HS-5 (cell line): ENCODE measurements at regions not wholly inside any gene's neighbourhood (a gene's known extent, or its start where the extent isn't known, plus 50 kb on each side); places are given as distances from the start of the nearest gene placed in this dataset.
A peak's percentile ranks its signal among the peaks of the same experiment; 100 is the strongest.

Source experiments
- DNase-seq: peaks from one replicate; pipeline ENCODE4 v3.0.0-alpha.2; 2012; ENCODE audit warnings: low read depth

- no peak for DNase-seq
These were observed 713.8 kb upstream of the FANCL start for GRCh38 chr2:58954880-58955385.

- no peak for DNase-seq
These were observed 710.6 kb upstream of the FANCL start for GRCh38 chr2:58951722-58952121.

GRCh38 chr2:58950795-58951462, 709.8 kb upstream of the FANCL start:
- DNase-seq = no peak

- no peak for DNase-seq
These were observed 698.3 kb upstream of the FANCL start for GRCh38 chr2:58939388-58939787.

GRCh38 chr2:58938988-58939387, 697.9 kb upstream of the FANCL start:
- DNase-seq = no peak

GRCh38 chr2:58932801-58933200, 691.7 kb upstream of the FANCL start:
- DNase-seq = no peak

GRCh38 chr2:58930537-58930936, 689.4 kb upstream of the FANCL start:
- no peak for DNase-seq

DNA sequence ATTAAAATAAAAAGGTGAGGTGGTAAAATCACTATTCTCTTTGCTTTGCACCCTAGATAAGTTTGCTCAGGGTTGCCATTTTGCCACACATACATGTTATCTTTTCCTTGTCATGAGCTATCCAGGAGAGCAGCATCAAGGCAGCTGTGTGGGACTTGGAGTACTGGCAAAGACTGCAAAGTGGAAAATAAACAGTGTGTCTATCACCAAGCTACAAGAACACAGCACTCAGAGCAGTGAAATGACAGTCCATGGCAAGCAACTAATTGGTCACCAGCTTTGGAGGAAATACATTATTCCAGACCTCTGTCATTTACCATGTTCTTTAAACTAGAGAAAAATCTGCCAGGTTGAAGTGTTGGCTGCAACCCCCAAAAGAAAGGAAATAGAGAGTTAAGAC, 687.8 kb upstream of the FANCL start:
- no peak for DNase-seq

DNA sequence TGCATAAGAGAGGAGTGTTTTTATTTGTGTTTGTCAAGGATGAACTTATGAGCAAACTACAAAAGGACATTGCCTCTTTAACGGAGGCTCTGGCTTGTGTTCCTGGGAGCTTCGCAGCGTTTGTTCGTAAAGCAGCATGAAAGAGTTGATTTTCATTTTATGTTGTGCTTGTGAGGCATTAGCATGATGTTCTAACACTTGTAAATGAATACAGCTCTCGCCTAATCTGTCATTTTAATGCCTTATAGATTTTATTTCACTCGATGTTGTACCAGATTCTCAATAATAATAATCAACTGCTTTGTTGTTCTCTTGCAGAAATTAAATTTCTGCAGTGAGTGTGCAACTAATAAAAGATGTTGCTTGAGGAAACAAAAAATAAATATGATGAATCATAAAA, 687.3 kb upstream of the FANCL start:
- DNase-seq = no peak

DNA sequence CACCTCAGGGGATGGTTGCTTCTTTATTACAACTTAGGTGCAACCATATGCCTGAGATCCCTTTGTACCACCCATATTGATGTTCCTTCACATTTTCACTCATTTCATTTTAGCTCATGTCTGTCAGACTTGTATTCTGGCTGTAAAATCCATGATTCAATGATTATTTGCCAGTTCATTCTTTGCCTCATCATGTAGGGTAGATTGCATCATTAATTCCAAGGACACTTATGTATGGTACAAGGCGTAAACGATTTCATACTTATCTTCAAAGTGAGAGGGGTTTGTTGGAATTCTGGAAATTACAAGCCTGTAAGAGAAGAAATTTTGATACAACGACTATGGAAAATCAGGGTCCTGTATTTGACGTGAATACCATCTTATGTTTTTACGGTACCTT, 685.0 kb upstream of the FANCL start:
- no peak for DNase-seq

- no peak for DNase-seq
These were observed 684.6 kb upstream of the FANCL start for GRCh38 chr2:58925676-58926081.

DNA sequence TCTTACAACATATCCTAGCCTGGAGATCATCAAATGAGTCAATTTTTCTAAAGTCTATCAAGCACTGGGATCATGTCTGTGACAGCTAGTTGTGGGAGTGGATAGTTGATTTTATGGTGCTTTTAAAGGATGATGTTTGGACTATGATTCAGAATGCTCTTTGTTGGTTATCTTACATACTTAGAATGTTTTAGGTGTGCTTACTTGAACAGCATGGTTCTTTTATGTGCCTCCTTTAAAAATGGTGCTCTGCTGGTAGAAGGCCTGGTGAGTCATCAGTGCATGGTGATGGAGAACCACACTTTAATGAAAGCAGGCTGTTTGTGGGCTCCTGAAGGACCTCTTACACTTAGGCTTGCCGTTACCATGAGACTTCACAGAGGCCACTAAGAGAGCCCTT, 682.7 kb upstream of the FANCL start:
- DNase-seq = peak; percentile 78

DNA sequence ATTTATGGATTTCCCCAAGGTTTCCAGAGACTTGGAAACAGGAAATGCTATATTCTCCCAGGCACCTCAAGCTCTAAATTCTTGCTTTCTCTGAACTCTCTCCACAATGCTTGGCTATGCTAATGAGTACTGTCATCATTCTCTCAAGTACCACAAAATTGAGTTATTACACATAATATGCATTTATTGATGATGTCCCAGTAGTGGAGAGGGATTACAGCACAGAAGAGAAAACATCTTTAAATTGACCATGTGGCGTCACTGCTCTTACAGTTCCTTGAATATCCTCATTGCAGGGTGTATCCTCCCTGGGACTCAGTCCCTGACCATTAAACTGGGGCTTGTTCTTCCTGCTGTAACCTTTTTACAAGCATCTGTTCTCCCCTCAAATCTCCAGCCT, 681.1 kb upstream of the FANCL start:
- DNase-seq = no peak

DNA sequence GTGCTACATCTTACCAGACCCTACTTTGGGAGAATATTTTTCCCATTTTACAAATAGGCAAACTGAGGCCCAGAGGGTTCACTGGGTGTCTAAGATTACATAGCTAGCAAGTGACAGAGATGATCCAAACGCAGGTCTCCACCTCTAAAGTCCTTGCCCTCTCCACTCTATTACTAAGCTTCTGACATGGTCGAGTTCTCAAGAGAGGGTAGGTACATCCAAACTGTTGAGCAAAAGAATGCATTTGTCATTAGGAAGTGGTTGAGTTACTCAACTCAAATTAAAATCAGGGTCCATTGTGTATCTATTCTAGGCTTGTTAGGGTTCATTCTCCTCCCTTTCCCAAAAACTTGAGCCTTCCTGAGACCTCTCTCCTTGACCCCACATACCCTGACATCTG, 680.6 kb upstream of the FANCL start:
- DNase-seq = no peak

- DNase-seq = no peak
These were observed 678.9 kb upstream of the FANCL start for GRCh38 chr2:58920001-58920400.

GRCh38 chr2:58919316-58919715, 678.2 kb upstream of the FANCL start:
- DNase-seq = no peak

DNA sequence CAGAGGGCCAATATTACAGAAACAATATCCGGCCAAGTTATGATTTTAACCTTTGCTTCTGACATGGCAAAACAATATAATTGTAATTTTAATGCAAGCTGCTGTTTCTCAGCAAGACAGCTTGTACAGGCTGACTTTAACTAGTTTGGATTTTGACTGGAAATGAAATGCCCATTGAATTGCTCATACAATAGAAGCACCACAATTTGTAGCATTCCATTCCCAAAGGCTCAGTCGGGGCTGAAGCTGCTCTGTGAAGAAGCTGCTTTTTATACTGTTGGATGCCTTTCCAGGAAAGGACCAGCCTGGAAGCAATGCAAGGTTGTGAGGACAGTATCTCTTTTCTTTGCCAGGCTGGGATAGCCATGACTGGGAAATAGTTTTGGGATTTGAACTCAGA, 677.0 kb upstream of the FANCL start:
- DNase-seq = no peak

DNA sequence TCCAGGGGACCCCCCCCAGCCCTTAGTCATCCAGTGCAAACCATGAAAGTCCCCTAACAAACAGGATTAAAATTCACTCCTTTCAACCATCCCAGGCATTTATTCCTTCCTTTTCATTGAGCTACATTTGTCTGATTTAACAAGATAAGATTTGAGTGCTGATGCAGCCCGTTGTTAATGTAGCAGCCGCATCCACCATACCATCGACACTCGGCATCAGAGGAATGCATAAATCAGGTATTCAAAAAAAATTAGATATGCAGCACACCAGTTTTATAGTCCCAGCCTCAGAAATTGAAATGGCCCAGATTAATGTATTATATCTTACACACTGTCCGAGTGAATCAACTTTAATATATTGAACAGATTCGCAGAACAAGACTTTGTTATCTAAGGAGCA, 676.5 kb upstream of the FANCL start:
- no peak for DNase-seq

- no peak for DNase-seq
These were observed 674.9 kb upstream of the FANCL start for GRCh38 chr2:58916063-58916462.

DNA sequence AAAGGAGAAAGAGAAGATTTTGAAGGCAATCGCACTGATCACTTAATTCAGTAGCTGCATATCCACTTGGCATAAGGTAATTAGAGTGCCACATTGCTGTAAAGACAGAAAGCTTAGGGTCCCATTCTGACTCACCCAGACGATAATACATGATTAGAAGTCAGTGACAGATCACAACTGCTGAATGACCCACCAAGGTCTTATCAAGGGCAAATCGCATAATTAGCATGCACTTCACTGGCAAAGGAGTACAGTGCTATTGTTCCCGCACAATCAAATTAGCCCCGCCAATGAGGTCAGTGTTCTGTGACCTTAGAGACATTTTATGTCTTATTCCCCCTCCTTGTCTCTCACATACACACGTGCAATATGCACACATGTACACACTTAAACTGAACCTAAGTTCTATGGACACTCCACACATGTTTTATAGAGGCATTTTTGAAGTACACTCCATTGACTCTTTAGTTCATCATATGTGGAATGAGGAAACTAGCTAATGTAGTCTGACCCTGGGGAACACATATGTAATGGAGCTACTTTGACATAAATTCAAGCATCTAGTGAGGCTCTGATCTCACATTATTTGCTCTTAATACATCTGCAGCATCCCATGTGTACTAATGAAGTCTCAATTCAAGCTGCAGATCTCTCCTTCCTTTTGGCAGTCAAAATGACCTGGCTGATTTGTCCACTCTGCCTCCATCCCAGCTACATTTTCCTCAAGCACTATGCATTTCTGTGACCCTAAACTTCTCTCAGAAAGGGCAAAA, 673.8 kb upstream of the FANCL start:
- no peak for DNase-seq

DNA sequence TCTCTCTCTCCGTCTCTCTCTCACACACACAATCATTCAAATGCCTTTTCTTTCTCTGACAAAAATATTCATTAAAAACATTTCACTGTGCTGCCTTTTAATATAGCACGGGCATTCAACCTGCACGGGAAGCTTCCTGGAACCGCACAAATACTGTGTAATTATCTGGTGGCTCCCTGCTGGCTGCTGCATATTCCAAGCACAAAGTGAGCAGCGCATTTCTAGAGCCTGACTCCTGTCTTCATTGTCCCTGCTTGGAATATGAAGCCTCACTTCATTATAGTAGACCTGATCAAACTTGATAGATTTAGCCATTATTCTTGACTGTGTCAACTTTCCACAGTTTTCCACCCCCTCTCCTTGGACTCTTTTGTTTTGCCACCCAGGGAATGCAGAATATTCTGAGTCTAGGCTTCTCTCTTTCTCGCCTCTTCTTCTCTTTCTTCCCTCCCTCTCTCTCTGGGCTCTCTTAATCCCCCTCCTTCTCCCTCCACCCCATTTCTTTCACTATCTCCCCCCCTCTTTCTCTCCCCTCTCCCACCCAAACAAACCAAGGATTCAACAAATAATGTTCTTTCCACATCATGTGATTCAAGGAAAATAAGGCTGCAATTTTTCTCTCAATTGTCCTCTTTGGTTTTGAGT, 672.1 kb upstream of the FANCL start:
- DNase-seq = no peak

DNA sequence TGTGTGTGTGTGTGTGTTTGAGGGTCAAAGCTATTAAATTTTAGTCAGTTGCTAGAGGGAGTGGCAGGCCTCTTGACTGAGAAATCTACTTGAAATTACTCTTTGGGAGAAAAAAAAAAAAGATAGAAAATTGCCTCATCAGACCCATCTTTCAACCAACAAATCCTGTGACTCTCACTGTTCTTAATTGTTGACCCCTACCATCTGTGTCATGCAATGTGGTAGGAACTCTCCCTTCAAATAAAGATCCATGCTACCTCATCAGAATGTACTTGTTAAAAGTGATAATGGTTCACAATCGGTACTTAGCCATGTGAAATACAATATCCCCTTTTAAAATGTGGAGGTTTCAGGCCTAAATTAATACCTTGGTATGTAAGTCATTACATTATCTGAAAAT, 670.8 kb upstream of the FANCL start:
- no peak for DNase-seq

DNA sequence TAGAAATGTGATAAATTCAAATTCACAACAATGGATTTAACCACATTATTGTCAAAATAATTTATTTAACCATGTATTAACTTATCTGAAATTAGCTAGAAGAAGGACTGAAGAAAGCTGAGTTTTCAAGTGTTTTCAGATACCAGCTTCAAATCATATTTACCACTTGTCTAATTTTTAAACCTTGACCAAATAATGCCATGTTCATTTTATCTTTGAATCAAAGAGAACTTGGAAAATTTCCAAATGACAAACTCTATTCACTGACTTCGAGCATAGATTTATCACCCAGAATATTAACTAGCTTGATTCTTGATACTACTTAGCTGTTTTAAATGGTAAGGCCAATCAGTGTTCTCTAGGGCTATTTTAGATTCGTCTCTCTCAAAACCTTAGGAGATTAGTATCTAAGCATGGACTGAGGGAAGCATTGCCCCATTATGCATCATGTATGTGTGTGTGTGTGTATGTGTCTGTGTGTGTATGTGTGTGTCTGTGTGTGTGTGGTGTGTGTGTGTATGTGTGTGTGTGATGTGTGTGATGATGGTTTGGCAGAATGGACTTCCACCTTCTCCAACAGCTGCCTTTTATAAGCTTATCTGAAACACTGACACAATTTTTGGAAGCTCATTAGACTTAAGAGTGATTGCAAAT, 667.5 kb upstream of the FANCL start:
- no peak for DNase-seq
